RWPE1 (cell line): ENCODE measurements at regions not wholly inside any gene's neighbourhood (a gene's known extent, or its start where the extent isn't known, plus 50 kb on each side); places are given as distances from the start of the nearest gene placed in this dataset.

Source experiments
- CTCF ChIA-PET: fragments of 350-600 bp; sonication (Branson Sonifier 250); formaldehyde crosslinking; extraction: SDS; loops from one replicate; lab custom pipeline; 2021; lab: Yijun Ruan, JAX
- POLR2A ChIA-PET: fragments of 400-600 bp; formaldehyde crosslinking; extraction: SDS; loops from one replicate; lab custom pipeline; 2020; ENCODE audit warnings: antibody characterized with exemption; ENCODE audit not compliant: low non-redundant PET; lab: Yijun Ruan, JAX
- DNase-seq: peaks from one replicate; pipeline ENCODE4 v3.0.0; 2012; ENCODE audit warnings: low spot score
- H3K27ac ChIP-seq: fragments of 450-650 bp; 2 replicates; pipeline ENCODE4 v1.5.1; 2017
- CTCF ChIP-seq: fragments of 450-650 bp; conservative IDR thresholded peaks from 2 replicates; pipeline ENCODE4 v1.5.1; 2017; ENCODE audit warnings: low read depth, mild to moderate bottlenecking

- ChIA-PET CTCF (no interaction called here), POLR2A (no interaction called here)
- no peak overlapping the region for H3K27ac ChIP-seq
- no peak for TF ChIP-seq CTCF
- DNase-seq: no peak
These were observed 270.3 kb upstream of the CTSO start for GRCh38 chr4:156223985-156224384.

- no peak for TF ChIP-seq CTCF
- DNase-seq: no peak
- POLR2A ChIA-PET: no interaction called here
- CTCF ChIA-PET: no interaction called here
- H3K27ac ChIP-seq: no peak overlapping the region
These were observed 263.6 kb upstream of the CTSO start for GRCh38 chr4:156217236-156217635.

- CTCF ChIA-PET: interaction anchor here (0.6 kb wide), 1 partner anchor 79 kb away, joined by 3 read pairs; no protein-coding TSS in a partner anchor
- H3K27ac ChIP-seq: no peak overlapping the region
- no peak for DNase-seq
- POLR2A ChIA-PET: no interaction called here
- TF ChIP-seq CTCF: no peak
These were observed 247.4 kb upstream of the CTSO start for GRCh38 chr4:156201050-156201449.

- ChIA-PET CTCF (no interaction called here), POLR2A (no interaction called here)
- DNase-seq: no peak
- TF ChIP-seq CTCF: no peak
- H3K27ac ChIP-seq: no peak overlapping the region
These were observed 244.8 kb upstream of the CTSO start for GRCh38 chr4:156198511-156198910.

GRCh38 chr4:156197216-156197615 lies 243.6 kb upstream of the CTSO start:
- no peak for DNase-seq
- no peak for TF ChIP-seq CTCF
- ChIA-PET POLR2A (no interaction called here), CTCF (interaction anchor here (0.6 kb wide), 2 partner anchors 1063 to 1143 kb away, joined by 3 read pairs; no protein-coding TSS in a partner anchor)
- no peak overlapping the region for H3K27ac ChIP-seq

GRCh38 chr4:156196722-156197121 lies 243.1 kb upstream of the CTSO start:
- no peak overlapping the region for H3K27ac ChIP-seq
- ChIA-PET POLR2A (no interaction called here), CTCF (no interaction called here)
- no peak for DNase-seq
- no peak for TF ChIP-seq CTCF
